HS-27A (cell line): ENCODE measurements at regions not wholly inside any gene's neighbourhood (a gene's known extent, or its start where the extent isn't known, plus 50 kb on each side); places are given as distances from the start of the nearest gene placed in this dataset.

ENCODE experiments used
- DNase-seq: peaks from one replicate; pipeline ENCODE4 v3.0.0-alpha.2; 2012; ENCODE audit warnings: low read depth, missing footprints

DNA sequence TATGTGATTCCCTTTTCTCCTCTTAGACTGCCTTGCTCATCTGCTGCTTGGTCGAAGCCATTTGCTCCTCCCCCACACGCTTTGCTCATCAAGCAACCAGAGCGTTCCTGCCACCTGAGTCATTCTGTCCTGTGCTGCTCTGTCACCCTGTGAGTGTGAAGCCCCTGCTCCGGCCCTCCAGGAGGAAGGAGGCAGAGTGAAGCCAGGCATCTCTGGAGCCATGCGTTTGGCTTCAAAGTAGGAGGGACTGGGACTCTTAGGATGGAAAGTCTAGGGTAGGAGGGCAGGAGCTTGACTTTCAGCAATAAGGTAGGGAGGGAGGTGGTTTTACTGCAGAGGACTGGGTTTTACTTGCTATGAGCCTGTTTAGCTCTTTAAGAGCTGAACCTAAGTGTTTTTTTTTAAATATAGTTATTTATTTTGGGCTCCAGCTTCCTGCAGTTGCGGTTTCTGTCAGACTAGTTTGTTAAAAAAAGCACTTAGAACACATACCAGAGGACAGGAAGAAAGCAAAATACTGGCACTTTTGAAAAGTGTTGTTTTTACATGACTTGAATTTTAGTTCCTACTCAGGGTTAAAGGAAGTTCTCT lies 63.6 kb downstream of the SPINK2 start:
- peak; percentile 94 for DNase-seq

DNA sequence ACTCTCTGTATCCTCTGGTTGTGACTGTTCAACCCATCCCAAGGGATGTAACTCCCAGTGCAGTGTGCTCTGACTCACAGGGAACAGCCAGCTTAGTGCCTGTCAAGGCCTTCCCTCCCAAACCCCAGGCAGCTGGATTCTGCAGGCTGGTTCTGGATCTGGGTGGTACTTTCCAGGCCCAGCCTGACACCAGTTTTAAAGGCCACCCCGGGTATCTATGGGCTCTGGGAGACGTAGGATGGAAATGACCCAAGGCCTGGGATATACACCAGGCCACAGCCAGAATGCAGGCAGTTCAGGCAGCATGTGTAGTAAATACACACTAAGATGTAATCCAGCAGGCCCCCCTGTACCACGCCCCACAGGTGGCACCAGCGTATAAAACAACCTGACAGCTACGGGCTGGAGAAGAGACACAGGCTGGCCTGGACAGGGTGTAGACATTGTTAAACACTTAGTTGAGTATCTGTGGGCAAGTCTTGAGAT lies 64.2 kb downstream of the SPINK2 start:
- DNase-seq = peak; percentile 48

GRCh38 chr4:56755901-56756300 lies 65.6 kb downstream of the SPINK2 start:
- no peak for DNase-seq

DNA sequence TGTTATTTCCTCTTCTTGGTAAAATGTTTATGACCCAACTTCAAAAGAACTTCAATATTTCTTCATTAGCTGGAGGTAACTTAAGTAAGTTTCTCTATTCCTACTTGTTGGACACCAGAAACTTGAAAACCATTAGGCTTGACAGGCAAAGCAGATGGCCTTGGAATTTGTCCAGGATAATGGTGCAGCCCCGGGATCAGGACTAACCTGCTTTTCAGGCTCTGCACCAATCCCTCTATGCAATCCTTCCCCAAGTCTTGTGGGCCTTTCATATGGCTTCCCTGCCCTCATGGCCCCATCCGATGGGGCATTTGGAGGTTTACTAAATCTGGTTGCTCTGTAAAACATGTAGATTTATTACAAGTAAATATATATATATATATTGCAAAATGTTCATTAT lies 68.5 kb downstream of the SPINK2 start:
- DNase-seq = no peak

- no peak for DNase-seq
Measured at GRCh38 chr4:56750231-56750630, 69.1 kb upstream of the HOPX start.

DNA sequence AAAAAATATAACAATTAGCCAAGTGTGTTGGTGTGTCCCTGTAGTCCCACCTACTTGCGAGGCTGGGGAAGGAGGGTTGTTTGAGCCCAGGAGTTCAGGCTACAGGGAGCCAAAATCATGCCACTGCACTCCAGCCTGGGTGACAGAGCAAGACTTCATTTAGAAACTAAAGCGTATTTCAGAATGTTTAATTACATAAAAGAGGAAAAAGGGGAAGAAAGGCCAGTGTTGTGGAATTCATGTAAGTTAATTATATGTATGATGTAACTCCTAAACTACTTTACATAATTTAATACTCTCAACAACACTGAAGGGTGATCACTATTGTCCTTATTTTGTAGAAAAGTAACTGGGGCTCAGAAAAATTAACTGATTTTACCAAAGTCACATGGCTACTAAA lies 67.2 kb upstream of the HOPX start:
- no peak for DNase-seq

DNA sequence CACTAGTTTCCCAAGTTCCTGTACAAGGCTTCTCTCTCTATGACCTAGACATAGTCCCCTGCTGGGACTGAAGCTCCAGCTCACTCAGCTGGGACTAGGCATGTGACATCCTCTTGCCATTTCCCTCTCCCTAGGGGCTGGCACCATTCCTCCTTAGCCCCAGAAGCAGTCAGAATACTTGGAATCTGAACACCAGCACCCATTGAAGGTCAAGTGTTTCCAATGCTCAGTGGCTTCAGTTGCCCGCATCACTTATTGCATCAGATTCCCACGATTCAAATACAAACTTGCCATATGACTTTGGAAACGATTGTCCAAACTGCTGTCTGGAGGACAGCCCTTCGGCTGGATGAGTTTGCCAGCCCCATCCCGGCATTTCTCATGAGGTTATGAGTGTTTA lies 65.5 kb upstream of the HOPX start:
- no peak for DNase-seq

GRCh38 chr4:56745042-56745441 lies 63.9 kb upstream of the HOPX start:
- no peak for DNase-seq

- DNase-seq = no peak
Measured at GRCh38 chr4:56744030-56744429, 62.9 kb upstream of the HOPX start.

DNA sequence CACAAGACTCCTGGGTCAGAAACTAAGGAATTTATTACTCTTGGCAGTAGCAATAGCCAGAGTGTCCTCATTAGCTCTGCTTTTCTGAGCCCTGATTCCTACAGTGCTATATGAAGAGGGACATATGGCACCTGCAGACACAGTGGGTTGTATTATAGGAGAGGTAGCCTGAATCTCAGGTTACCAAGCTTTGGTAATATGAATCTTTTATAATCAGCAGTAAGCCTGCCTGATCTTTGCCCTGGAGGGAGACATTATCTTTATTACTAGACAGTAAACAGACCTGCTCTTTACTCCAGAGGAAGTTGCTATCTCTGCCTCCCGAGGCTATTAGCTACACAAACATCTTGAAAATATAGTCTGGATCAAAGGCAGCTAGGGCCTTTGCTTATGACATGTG lies 62.5 kb upstream of the HOPX start:
- DNase-seq = no peak

GRCh38 chr4:56742080-56742871 lies 61.2 kb upstream of the HOPX start:
- DNase-seq = peak; percentile 11

GRCh38 chr4:56741595-56741994 lies 60.5 kb upstream of the HOPX start:
- no peak for DNase-seq

- no peak for DNase-seq
Measured at GRCh38 chr4:56739066-56739777, 58.1 kb upstream of the HOPX start.

GRCh38 chr4:56737666-56738065 lies 56.6 kb upstream of the HOPX start:
- DNase-seq = no peak

- DNase-seq = no peak
Measured at GRCh38 chr4:56733352-56733751, 52.3 kb upstream of the HOPX start.

DNA sequence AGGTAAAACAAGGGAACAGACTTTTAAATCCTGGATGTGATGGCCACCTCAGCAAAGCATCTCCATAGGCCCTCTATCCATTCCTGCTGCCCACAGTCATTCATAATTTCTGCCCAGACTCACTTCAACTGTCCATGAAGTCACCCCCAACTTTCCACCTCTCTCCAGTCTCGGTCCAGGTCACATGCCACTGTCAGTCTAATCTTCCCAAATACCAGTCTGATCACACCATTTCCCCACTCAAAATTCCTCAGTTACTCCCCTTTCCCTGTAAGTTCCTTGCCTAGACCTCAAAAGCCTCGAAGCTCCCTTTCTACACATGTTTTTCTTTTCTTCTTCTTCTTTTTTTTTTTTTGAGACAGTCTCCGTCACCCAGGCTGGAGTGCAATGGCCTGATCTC lies 51.2 kb upstream of the HOPX start:
- no peak for DNase-seq

DNA sequence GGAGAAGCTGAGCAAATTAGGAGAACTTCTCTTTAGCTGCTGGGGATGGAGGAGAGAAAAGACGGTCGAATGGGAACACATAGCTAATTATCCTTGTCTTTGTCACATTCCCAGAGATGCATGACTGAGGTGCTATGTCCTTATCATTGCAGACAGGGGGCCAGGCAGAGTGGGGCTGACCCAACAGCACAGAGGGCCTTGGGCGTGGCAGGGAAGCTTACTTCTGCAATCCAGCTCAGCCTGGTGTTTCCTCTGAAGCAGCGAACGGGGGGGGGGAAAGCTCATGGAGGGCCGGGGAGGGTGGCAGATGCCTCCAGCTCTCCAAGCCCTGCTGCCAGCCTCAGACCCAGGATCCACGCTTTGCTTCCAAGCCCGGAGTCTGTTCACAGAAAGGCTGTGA lies 50.8 kb upstream of the HOPX start:
- DNase-seq = no peak
